A673 (cell line): ENCODE measurements at regions not wholly inside any gene's neighbourhood (a gene's known extent, or its start where the extent isn't known, plus 50 kb on each side); places are given as distances from the start of the nearest gene placed in this dataset.

Source experiments
- CTCF ChIP-seq: fragments of 300-800, 200-600 bp; sonication (generic); conservative IDR thresholded peaks from 2 replicates; pipeline ENCODE4 v1.5.1; 2017; ENCODE audit warnings: low read depth, mild to moderate bottlenecking, antibody characterized with exemption, low read length, moderate library complexity, mixed read lengths
- EZH2 ChIP-seq: fragments of 200-600 bp; sonication (generic); IDR thresholded peaks from 2 replicates; pipeline ENCODE4 v1.6.1; 2017; ENCODE audit warnings: borderline replicate concordance, low read depth, mild to moderate bottlenecking, mixed read lengths, antibody characterized with exemption, low read length; ENCODE audit not compliant: poor library complexity, severe bottlenecking

- TF ChIP-seq CTCF = no peak
- TF ChIP-seq EZH2 = no peak
Measured at GRCh38 chr3:165406425-165406824, 210.2 kb upstream of the SLITRK3 start.
